HepG2 (cell line): ENCODE measurements at regions not wholly inside any gene's neighbourhood (a gene's known extent, or its start where the extent isn't known, plus 50 kb on each side); places are given as distances from the start of the nearest gene placed in this dataset.
A peak's percentile ranks its signal among the peaks of the same experiment; 100 is the strongest.

ENCODE experiments used
- HNRNPL ChIP-seq: fragments of 200-400 bp; formaldehyde crosslinking; IDR thresholded peaks from 2 replicates; pipeline ENCODE4 v1.6.1; 2017; ENCODE audit warnings: mild to moderate bottlenecking, low read depth, low read length
- MXD4 ChIP-seq: IDR thresholded peaks from 2 replicates; pipeline ENCODE4 v1.6.1; 2016; ENCODE audit warnings: mild to moderate bottlenecking, missing biosample characterization, missing genetic modification reagents
- NFRKB ChIP-seq: fragments of 450-650 bp; IDR thresholded peaks from 2 replicates; pipeline ENCODE4 v1.6.1; 2017
- SIN3A ChIP-seq: IDR thresholded peaks from 2 replicates; pipeline ENCODE4 v1.6.1; 2011; ENCODE audit warnings: low read depth, mild to moderate bottlenecking, control low read depth, low read length, borderline replicate concordance
- TAF1 ChIP-seq: sonication (generic); formaldehyde crosslinking; IDR thresholded peaks from 2 replicates; pipeline ENCODE4 v1.4.0; 2020; ENCODE audit warnings: missing genetic modification reagents
- YEATS2 ChIP-seq: sonication (generic); formaldehyde crosslinking; IDR thresholded peaks from 2 replicates; pipeline ENCODE4 v1.4.0; 2020; ENCODE audit warnings: missing genetic modification reagents, borderline replicate concordance
- ZKSCAN1 ChIP-seq: fragments of 150-350 bp; IDR thresholded peaks from 2 replicates; pipeline ENCODE4 v1.6.1; 2014; ENCODE audit warnings: low read length
- ZNF225 ChIP-seq: sonication (generic); formaldehyde crosslinking; IDR thresholded peaks from 2 replicates; pipeline ENCODE4 v1.4.0; 2020; ENCODE audit warnings: mild to moderate bottlenecking, missing genetic modification reagents
- ZNF274 ChIP-seq: sonication (generic); formaldehyde crosslinking; IDR thresholded peaks from 2 replicates; pipeline ENCODE4 v1.5.1; 2020; ENCODE audit warnings: mild to moderate bottlenecking, missing genetic modification reagents
- ZNF672 ChIP-seq: sonication (generic); formaldehyde crosslinking; IDR thresholded peaks from 2 replicates; pipeline ENCODE4 v1.8.1; 2022; ENCODE audit warnings: missing genetic modification reagents
- ZNF724P ChIP-seq: sonication (generic); formaldehyde crosslinking; IDR thresholded peaks from 2 replicates; pipeline ENCODE4 v1.8.0; 2022; ENCODE audit warnings: missing genetic modification reagents, borderline replicate concordance
- ZNF878 ChIP-seq: sonication (generic); formaldehyde crosslinking; IDR thresholded peaks from 2 replicates; pipeline ENCODE4 v1.8.1; 2023; ENCODE audit warnings: mild to moderate bottlenecking, missing genetic modification reagents, moderate library complexity
- ZSCAN30 ChIP-seq: sonication (generic); formaldehyde crosslinking; IDR thresholded peaks from 2 replicates; pipeline ENCODE4 v1.5.0; 2020; ENCODE audit warnings: mild to moderate bottlenecking, missing genetic modification reagents
- TF ChIP-seq, protein P1 (sequence below), 2 experiments: sonication (generic) in 1 of 2; formaldehyde crosslinking in 1 of 2; IDR thresholded peaks; 2 replicates each; pipeline versions ENCODE4 v1.5.1 to v1.6.1; 2011 to 2020; ENCODE audit warnings: borderline replicate concordance in 1 of 2, low read depth in 1 of 2, low read length in 1 of 2, mild to moderate bottlenecking in 1 of 2, missing genetic modification reagents in 1 of 2, moderate library complexity in 1 of 2
- TF ChIP-seq, protein P2 (sequence below): sonication (generic); formaldehyde crosslinking; IDR thresholded peaks from 2 replicates; pipeline ENCODE4 v1.5.1; 2020; ENCODE audit warnings: mild to moderate bottlenecking, missing genetic modification reagents, moderate library complexity
- TF ChIP-seq, protein P3 (sequence below): sonication (generic); formaldehyde crosslinking; IDR thresholded peaks from 2 replicates; pipeline ENCODE4 v1.5.0; 2020; ENCODE audit warnings: missing genetic modification reagents
- TF ChIP-seq, protein P4 (sequence below): sonication (generic); formaldehyde crosslinking; IDR thresholded peaks from 2 replicates; pipeline ENCODE4 v1.4.0; 2020; ENCODE audit warnings: missing genetic modification reagents, borderline replicate concordance
- TF ChIP-seq, protein P5 (sequence below): IDR thresholded peaks from 2 replicates; pipeline ENCODE4 v1.6.1; 2016; ENCODE audit warnings: missing biosample characterization, missing genetic modification reagents, low read depth
- TF ChIP-seq, protein P6 (sequence below): IDR thresholded peaks from 2 replicates; pipeline ENCODE4 v1.6.1; 2012; ENCODE audit warnings: low read depth, low read length, improper control_type of control experiment

DNA sequence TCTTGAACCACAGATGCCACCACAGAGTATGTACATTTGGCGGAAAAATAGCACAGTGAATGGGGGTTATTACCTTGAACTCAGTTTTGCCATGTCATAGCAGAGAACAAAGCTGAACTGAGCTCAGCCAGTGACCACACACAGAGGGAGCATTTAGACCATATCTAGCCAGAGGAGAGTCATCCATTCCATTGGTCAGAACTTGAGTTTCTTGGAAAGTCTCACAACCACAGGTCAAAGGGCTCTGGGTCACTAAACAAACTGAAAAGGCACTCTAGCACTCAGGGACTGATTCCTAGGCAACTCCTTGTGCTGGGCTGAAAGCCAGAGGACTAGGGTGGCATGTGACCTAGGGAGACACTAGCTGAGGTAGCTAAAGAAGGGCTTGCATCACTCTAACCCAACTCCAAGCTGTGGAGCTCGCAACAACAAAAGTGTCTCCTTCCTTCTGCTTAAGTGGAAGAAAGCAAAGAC lies 239.7 kb upstream of the SEMA3D start (continued):
- TF ChIP-seq ZNF672 (CRISPR knock-in tag) (no peak), ZNF724P (CRISPR knock-in tag) (no peak), ZSCAN30 (no peak), ZKSCAN1 (no peak), ZNF878 (CRISPR knock-in tag) (no peak), SIN3A (no peak), ZNF274 (CRISPR knock-in tag) (no peak), HNRNPL (no peak), TAF1 (CRISPR knock-in tag) (no peak), ZNF225 (CRISPR knock-in tag) (no peak), NFRKB (no peak), YEATS2 (CRISPR knock-in tag) (no peak), MXD4 (CRISPR knock-in tag) (no peak)
- TF ChIP-seq, protein P1, sequence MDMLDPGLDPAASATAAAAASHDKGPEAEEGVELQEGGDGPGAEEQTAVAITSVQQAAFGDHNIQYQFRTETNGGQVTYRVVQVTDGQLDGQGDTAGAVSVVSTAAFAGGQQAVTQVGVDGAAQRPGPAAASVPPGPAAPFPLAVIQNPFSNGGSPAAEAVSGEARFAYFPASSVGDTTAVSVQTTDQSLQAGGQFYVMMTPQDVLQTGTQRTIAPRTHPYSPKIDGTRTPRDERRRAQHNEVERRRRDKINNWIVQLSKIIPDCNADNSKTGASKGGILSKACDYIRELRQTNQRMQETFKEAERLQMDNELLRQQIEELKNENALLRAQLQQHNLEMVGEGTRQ (IDR thresholded peaks at IDR 0.05; ENCODE audit: low read depth, low read length): peak; percentile 65; the same call in 1 of the 2 replicates
- TF ChIP-seq, protein P1 (CRISPR knock-in tag; IDR thresholded peaks at IDR 0.05; ENCODE audit: borderline replicate concordance): peak; percentile 66; the same call in 1 of the 2 replicates
- TF ChIP-seq, protein P2, sequence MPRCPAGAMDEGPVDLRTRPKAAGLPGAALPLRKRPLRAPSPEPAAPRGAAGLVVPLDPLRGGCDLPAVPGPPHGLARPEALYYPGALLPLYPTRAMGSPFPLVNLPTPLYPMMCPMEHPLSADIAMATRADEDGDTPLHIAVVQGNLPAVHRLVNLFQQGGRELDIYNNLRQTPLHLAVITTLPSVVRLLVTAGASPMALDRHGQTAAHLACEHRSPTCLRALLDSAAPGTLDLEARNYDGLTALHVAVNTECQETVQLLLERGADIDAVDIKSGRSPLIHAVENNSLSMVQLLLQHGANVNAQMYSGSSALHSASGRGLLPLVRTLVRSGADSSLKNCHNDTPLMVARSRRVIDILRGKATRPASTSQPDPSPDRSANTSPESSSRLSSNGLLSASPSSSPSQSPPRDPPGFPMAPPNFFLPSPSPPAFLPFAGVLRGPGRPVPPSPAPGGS (CRISPR knock-in tag): no peak
- TF ChIP-seq, protein P3, sequence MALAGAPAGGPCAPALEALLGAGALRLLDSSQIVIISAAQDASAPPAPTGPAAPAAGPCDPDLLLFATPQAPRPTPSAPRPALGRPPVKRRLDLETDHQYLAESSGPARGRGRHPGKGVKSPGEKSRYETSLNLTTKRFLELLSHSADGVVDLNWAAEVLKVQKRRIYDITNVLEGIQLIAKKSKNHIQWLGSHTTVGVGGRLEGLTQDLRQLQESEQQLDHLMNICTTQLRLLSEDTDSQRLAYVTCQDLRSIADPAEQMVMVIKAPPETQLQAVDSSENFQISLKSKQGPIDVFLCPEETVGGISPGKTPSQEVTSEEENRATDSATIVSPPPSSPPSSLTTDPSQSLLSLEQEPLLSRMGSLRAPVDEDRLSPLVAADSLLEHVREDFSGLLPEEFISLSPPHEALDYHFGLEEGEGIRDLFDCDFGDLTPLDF (CRISPR knock-in tag): no peak
- TF ChIP-seq, protein P4, sequence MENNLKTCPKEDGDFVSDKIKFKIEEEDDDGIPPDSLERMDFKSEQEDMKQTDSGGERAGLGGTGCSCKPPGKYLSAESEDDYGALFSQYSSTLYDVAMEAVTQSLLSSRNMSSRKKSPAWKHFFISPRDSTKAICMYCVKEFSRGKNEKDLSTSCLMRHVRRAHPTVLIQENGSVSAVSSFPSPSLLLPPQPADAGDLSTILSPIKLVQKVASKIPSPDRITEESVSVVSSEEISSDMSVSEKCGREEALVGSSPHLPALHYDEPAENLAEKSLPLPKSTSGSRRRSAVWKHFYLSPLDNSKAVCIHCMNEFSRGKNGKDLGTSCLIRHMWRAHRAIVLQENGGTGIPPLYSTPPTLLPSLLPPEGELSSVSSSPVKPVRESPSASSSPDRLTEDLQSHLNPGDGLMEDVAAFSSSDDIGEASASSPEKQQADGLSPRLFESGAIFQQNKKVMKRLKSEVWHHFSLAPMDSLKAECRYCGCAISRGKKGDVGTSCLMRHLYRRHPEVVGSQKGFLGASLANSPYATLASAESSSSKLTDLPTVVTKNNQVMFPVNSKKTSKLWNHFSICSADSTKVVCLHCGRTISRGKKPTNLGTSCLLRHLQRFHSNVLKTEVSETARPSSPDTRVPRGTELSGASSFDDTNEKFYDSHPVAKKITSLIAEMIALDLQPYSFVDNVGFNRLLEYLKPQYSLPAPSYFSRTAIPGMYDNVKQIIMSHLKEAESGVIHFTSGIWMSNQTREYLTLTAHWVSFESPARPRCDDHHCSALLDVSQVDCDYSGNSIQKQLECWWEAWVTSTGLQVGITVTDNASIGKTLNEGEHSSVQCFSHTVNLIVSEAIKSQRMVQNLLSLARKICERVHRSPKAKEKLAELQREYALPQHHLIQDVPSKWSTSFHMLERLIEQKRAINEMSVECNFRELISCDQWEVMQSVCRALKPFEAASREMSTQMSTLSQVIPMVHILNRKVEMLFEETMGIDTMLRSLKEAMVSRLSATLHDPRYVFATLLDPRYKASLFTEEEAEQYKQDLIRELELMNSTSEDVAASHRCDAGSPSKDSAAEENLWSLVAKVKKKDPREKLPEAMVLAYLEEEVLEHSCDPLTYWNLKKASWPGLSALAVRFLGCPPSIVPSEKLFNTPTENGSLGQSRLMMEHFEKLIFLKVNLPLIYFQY (CRISPR knock-in tag): no peak
- TF ChIP-seq, protein P5, sequence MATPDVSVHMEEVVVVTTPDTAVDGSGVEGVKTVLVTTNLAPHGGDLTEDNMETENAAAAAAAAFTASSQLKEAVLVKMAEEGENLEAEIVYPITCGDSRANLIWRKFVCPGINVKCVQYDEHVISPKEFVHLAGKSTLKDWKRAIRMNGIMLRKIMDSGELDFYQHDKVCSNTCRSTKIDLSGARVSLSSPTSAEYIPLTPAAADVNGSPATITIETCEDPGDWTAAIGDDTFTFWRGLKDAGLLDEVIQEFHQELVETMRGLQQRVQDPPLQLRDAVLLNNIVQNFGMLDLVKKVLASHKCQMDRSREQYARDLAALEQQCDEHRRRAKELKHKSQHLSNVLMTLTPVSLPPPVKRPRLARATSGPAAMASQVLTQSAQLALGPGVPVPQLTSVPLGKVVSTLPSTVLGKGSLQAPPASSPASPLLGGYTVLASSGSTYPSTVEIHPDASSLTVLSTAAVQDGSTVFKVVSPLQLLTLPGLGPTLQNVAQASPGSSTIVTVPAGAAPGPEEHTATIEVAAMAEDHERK (CRISPR knock-in tag): no peak
- TF ChIP-seq, protein P6, sequence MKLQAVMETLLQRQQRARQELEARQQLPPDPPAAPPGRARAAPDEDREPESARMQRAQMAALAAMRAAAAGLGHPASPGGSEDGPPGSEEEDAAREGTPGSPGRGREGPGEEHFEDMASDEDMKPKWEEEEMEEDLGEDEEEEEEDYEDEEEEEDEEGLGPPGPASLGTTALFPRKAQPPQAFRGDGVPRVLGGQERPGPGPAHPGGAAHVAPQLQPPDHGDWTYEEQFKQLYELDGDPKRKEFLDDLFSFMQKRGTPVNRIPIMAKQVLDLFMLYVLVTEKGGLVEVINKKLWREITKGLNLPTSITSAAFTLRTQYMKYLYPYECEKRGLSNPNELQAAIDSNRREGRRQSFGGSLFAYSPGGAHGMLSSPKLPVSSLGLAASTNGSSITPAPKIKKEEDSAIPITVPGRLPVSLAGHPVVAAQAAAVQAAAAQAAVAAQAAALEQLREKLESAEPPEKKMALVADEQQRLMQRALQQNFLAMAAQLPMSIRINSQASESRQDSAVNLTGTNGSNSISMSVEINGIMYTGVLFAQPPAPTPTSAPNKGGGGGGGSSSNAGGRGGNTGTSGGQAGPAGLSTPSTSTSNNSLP: peak; percentile 40; the same call in 1 of the 2 replicates
